ENCODE measurements at regions not wholly inside any gene's neighbourhood (a gene's known extent, or its start where the extent isn't known, plus 50 kb on each side); places are given as distances from the start of the nearest gene placed in this dataset.

- TF ChIP-seq, protein P1, sequence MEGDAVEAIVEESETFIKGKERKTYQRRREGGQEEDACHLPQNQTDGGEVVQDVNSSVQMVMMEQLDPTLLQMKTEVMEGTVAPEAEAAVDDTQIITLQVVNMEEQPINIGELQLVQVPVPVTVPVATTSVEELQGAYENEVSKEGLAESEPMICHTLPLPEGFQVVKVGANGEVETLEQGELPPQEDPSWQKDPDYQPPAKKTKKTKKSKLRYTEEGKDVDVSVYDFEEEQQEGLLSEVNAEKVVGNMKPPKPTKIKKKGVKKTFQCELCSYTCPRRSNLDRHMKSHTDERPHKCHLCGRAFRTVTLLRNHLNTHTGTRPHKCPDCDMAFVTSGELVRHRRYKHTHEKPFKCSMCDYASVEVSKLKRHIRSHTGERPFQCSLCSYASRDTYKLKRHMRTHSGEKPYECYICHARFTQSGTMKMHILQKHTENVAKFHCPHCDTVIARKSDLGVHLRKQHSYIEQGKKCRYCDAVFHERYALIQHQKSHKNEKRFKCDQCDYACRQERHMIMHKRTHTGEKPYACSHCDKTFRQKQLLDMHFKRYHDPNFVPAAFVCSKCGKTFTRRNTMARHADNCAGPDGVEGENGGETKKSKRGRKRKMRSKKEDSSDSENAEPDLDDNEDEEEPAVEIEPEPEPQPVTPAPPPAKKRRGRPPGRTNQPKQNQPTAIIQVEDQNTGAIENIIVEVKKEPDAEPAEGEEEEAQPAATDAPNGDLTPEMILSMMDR (IDR thresholded peaks at IDR 0.05), result no peak
- TF ChIP-seq POLR2A (IDR thresholded peaks at IDR 0.05), result no peak
Observed at GRCh38 chr4:111773858-111774257, 371.4 kb upstream of the FAM241A start.
